HS-5 (cell line): ENCODE measurements at regions not wholly inside any gene's neighbourhood (a gene's known extent, or its start where the extent isn't known, plus 50 kb on each side); places are given as distances from the start of the nearest gene placed in this dataset.
A peak's percentile ranks its signal among the peaks of the same experiment; 100 is the strongest.
"Not testable (repeated sequence)": the region's sequence is repeated elsewhere in the genome, so short reads cannot be mapped to it uniquely, and the experiment has no call there.

Experiments used
- DNase-seq: peaks from one replicate; pipeline ENCODE4 v3.0.0-alpha.2; 2012; ENCODE audit warnings: low read depth

DNA sequence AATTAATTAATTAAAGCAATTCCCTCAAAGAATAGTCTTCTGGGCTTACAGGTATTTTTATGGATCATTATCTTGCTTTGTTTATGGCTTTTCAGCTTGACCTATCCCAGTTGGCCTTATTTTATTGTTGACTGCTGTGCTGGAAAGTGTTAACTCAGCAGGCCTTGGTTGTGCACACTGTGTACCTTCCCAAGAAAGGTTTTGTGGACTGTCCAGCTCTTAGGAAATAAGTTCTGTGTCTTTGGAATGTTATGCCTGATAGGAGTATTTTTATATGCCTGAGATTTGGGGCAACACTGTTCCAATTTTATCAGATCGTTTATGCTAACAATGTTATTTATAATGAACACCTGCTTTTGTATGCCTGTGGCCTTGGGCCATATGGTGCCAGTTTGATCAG lies 671.9 kb upstream of the ZNF804A start:
- DNase-seq, result no peak

DNA sequence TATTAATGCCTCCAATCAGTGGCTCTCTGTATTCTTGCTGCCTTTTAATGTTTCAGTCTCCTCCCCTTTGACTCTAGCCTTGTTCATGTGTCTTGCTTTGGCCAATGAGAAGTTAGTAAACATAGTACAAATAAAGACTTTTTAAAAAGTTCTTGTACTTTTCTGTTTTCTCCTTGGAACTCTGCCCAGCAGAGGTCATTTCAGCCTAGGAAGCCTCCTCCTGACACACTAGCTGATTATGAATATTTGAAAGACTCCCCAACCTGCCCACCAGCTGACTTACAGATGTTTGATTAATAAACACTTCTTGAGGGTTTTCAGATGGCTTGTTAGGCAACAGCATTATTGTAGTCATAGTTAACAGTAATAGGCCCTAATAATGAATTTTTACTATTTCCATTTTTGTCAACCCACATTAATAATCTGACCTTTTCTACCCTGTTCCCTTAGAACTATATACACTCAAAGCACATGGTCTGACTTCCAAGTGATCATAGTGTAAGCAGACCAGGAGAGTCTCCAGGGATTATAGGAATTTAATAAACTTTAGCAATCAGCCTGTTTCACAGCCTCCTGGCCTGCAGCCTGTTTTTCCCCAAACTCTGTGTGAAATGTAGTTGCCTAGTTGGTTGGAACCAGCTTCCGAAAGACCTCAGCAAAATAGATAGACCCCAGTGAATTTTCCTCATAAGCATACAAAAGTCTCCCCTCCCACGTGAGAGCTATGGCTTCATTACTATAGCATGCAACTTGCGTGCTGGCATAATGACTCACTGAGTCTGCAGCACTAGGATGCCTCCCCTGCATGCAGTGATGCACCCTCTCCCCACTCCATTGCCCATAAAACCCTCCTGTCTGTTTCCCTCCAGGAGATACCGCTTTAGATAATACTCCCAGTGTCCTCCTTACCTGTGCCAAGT lies 670.7 kb upstream of the ZNF804A start:
- DNase-seq, result peak; percentile 68

DNA sequence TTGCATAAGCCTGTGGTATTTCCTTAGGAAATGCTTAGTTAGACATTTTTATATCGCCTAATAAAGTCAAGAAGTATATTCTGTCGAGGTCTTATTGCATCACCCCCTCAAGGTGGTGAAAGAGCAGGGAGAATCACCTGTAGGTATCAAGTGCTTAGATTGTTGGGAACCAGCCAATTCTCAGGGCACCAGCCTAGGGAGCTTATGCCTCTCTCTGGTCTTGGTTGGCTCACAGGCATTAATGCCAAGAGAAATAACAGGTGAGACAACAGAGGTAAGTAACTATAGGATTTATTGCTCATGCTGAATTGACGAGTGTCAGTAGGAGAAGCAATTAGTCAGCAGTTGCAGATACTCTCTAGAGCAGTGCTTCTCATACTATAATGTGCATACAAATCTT lies 663.3 kb upstream of the ZNF804A start:
- no peak for DNase-seq

DNA sequence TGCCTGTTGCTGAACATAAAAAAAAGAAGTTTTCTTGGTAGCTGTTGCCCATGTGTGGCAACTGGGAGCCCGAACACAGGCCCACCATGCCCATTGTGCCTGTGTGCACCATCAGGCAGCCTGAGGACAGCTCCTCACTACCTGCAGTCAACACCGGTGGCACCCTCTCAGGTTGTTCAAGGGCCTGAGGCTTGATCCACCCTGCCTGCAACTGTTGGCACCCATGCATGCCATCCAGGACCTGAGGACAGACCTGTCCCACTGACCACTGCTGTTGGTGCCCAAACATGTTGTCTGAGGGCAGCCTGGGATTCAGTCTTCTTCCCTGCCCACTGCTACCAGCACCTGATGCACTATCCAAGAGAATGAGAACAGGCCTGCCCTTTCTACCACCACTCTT lies 661.1 kb upstream of the ZNF804A start:
- no peak for DNase-seq

DNA sequence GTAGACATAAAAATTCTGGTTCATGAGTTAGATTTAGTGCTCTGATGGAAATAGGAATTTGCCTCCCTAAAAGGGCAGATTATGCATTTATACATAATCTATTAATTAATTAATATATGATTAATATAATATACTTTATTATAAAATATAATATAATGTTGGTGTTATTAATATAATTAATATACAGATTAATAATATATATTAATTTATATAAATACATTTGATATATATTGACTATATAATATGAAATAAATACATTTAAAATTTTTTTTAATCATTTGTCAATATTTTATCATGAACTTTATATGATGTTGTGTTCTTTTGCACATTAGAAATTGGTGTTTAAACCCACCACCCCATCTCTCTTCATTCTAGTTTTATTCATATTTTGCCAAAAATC lies 652.1 kb upstream of the ZNF804A start:
- DNase-seq, result no peak

DNA sequence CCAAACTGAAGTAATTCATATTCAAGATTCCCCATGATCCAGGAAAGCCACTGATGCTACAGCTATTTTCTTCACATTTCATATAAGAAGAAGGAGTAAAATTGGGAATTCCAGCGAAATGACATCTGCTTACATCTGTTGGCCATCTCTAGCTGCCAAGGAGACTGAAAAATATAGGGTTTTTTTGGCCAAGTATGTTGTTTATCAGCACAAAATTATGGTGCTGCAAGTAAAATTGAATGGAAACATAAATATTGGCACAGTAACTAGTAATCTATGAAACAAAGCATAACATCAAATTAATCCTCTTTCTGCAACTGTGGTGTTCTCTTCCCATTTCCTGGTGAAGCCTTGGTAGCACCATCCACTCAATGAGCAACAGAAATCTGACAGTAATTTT lies 649.5 kb upstream of the ZNF804A start:
- DNase-seq, result no peak

DNA sequence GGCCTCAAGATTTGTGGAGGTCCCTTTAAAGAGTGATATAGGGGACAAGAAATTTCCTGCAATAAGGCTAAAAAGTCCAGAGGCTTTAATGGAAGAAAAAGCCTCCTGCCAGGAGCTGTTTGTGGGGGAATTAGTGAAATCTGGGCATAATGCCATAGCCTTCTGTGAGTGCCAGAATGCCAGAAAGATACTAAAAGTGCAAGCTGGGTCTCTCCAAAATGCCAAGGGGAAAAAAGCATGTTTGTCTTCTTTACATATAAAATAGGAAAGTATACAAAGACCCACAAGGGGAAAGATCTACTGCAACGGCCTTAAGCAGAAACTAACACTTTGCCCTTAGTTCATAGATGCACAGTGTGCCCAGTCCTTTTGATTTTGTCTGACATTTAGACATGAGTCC lies 647.7 kb upstream of the ZNF804A start:
- DNase-seq, result no peak

DNA sequence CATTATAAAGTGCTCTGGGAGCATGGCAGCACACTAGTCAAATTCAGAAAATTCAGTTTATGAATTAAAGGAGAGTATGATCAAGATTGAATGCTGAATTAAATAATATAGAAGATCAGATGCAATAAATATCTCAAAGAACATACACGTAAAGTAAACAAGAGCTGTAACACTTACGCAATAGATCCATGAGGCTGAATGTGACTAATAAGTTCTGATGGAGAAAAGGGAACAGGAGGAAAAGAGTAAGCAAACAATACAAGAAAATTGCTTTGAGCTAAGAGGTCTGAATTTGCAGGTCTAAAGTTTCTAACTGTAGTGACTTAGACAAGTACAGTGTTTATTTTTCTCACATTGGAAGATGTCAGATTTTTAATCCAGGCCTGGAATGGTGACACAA lies 646.7 kb upstream of the ZNF804A start:
- DNase-seq, result no peak

DNA sequence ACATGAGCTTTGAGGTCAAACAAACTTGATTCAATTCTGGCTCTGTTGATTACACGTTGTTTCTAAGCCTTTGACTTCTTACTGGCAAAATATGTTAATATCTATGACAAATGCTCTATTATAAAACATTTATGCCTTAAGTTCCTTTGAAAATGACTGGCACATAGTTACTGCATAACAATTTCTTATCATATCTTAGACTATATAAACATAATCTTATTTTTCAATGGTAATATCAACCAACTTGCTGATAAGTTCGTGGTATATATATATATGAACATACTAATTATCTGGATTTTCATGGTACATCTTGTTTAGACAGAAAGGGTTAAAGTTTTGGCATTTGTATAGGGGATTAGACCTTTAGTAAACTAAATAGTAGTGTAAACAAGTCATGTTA lies 645.6 kb upstream of the ZNF804A start:
- no peak for DNase-seq

DNA sequence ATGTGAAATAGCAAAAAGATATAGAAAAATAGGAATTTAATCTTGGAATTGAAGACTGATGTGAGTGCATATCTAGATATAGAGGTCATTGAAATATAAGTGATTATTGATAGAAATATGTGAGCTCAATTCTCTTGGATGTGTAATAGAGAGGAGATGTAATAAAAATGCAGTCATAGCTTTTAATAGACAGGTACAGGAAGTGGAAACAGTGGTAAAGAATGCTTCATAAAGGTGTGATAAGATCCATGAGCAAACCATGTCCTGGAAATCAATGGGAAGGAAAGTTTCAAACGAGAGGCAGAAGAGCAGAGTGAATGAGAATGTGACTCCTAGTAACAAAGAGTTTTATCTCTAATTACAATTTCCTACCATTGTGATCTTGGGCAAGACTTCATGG lies 634.7 kb upstream of the ZNF804A start:
- DNase-seq, result no peak

DNA sequence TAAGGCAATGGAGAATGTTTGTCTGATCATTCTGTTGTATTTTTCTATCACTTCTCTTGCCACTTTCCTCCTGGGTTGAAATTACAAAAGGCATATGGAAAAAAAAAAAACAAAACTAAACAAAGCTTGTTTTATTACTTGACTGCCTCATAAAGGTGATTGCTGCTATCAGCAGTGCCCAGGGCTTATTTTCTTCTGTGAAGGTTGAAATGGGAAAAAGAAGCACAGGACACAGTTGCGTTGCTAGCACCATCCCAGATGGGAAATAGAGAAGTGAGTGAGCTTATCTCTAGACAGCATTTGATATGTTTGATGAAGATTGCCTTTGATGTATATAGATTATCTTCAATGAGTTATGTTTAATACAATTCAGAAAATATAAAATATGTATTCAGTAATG lies 633.8 kb upstream of the ZNF804A start:
- no peak for DNase-seq

DNA sequence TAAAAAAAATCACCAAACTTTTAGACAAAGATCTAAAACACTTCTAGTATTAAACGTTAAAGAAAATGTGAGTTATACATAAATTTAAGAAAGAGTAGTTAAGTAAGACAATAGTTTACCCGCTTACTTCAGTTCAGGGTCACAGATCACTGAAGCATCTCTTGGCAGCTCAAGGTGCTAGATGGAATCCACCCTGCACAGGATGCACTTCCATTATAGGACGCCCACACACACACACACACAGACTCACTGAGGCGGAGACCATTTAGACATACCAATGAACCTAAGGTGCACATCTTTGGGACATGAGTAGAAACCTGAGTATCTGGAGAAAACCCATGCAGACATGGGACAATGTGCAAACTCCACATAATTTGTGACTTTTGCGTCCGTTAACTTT lies 630.6 kb upstream of the ZNF804A start:
- no peak for DNase-seq

DNA sequence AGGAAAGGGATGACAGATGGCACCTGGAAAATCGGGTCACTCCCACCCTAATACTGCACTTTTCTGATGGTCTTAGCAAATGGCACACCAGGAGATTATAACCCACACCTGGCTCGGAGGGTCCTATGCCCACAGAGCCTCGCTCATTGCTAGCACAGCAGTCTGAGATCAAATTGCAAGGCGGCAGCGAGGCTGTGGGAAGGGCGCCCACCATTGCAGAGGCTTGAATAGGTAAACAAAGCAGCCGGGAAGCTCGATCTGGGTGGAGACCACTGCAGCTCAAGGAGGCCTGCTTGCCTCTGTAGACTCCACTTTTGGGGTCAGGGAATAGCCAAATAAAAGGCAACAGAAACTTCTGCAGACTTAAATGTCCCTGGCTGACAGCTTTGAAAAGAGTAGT lies 622.7 kb upstream of the ZNF804A start:
- not testable (repeated sequence) for DNase-seq

DNA sequence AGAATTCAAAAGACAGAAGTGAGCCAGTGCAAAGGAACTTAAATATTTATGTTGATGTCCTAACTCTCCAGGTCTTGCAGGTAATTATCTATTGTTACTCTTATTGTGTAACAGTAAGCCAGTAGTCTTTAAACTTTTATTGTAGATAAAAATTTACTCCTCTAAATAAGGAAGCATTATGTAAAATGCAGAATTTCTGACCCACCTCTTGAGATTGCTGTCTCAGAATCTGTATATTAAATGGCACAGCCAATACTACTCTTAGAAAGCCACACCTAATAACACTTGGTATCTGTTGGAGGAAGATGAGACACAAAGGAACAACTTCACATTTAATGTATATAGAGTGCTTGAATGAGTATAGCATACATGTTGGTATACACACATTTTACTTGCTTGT lies 613.5 kb upstream of the ZNF804A start:
- no peak for DNase-seq

DNA sequence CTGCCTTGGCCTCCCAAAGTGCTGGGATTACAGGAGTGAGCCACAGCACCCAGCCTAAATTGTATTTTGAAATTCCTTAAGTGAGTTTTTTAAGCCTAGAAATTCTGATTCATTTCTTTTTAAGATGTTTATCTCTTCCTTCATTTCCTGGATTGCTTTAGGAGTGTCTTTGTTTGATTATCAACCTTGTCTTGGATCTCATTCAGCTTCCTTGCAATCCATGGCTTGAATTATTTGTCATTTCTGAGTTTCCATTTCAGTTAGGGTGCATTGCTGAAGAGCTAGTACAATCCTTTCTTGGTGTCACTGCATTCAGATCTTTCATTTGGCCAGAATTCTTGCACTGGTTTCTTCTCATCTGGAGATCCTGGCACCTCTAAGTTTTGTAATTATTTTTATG lies 606.4 kb upstream of the ZNF804A start:
- DNase-seq, result no peak

DNA sequence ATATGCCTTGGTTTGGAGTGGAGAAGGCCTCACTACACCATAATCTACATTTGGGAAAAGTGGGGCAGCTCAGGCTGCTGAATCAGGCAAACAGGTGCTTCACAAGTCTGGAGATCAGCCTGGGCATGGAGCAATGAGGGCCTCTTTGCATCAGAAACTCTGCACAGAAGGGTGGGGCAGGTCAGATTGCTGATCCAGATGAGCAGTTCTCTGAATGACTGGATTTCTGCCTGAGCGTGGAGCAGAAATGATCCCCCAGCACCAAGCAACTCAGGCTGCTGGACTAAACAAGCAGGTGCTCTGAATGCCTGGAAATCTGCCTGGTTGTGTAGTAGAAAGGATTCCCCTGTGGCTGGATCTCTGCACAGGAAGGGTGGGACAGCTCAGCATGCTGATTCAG lies 605.3 kb upstream of the ZNF804A start:
- DNase-seq, result no peak

DNA sequence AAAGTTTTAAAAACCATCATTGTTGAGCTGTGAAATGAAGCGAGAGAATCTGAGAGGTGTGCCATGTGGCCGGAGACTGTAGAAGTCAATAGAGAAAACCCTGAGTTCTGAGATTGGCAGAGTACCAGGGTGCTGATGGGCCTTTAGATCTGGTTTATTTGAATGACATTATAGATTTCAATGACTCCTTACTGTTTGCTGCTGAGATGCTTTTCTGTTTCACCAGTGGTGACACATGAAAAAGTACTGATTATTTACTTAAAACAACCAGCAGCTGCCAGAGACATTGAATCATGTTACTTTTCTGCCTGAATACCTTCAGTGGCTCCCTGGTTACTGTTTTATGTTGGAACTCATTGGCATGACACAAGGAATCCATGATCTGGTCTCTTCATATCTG lies 602.7 kb upstream of the ZNF804A start:
- no peak for DNase-seq

DNA sequence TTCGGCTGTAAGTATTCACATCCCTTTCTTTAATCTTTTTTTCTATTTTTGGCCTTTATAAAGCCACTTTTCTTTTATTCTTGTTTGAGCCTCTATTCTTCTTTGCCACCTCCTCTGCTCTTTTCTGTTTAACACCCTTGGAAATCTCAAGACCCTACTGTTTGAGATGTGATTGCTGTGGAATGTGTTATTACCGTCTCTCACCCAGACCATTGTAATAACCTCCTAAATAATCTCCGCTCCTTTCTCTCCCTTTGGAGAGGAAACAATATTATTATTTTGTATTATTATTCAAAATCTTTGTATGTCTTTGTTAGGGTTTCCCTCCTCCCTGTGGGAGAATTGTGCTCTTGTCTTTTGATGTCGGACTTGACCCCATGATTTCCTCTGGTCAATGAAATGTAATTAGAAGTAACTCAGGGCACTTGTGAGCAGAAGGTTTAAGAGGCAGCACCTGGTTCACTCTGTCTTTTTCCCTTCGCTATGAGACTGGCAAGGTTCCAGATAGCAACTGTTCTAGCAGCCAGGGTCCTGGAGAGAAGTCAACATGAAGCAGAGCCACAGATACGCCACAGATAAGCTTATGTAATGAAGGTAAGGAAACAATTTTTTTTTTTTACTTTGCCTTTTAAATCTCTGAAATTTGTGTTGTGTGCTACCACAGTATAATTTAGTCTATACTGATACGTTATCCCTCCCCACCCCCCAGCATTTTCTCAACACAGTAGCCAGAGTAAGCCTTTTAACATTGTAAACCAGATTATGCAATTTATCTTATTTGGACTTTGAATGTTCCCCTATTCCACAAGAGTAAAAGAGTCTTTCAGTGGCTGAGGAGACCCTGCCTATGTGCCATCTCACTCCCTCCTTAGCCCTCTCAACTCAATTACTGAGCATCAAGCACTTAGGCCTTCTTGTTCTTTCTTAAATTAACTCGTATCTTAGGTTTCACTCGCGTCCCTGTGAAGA lies 601.2 kb upstream of the ZNF804A start:
- no peak for DNase-seq

DNA sequence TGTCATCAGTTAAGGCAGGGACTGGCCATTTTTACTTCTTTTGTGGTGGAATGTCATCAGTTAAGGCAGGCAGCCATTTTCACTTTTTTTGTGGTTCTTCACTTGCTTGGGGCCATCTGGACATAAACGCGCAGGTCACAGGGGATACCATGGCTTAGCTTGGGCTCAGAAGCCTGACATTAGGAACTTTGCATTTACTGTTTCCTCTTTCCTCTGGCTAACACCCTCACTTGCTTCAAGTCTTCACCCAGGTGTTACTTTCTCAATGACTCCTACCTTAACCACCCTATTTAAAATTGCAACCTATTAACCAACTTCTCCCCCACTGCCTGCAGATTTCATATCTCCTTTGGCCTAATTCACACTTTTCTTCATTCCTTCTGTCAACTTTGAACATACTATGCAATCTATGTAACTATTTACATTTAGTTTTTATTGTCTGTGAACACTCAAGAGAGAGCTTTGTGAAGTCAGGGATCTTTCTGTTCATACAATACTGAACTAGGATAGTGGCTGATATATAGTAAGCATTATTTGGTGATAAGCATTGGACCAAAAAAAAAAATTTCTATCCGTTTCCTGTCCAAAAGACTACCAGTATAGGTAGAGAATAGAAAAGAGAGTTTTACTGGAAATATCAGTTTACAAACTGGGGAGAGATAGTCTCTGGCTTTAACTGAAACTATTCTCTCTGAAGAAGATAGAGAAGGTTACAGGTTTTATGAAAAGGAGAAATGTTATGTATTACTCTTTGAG lies 600.1 kb upstream of the ZNF804A start:
- DNase-seq, result no peak

DNA sequence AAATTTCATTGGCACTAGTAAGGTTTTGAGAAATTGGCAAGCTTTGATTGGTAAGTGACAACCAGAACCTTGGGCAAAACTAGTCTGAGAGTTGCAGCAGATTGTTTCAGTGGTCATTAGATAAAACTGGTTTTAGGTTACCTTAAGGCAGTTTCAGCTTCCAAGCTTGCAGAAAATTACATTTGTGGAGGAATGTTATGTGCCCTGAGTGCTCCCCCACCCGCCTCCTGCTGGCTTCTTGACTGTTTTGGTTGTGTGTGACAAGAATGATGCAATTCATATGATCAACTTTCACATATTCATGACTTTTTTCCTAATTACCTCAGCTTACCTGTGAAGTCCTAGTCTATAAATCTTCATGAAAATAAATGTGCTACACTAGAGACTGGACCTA lies 599.5 kb upstream of the ZNF804A start:
- DNase-seq, result no peak

DNA sequence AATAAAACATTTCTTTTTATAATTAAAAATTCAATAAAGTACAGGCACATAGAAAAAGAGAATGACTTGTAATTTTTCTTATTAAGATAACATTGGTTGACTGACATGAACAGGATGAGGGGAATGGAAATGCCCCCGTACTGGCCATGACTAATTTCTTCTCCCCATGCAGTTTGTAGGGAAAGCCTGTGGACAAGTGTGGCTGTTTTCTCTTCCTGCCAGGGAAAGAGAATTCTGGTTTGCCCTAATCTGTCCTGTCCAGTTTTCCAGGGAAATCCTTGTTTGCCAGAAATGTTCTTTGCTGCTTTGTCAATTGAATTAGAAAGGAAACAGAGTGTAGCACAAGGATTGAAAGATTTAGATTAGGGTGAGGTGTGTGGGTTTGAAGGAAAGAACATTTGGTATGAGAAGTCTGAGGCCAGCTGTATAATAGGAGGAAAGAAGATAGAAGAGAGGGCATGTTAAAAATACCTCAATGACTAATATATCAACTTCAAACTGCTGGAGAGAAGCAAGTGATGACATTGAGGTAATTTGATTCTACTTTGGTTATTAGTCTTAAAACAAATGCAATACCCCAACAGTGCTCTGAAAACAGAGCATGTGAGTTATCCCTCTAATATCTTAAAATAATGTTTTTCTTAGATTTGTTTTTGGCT lies 593.9 kb upstream of the ZNF804A start:
- no peak for DNase-seq
